ENCODE measurements at regions not wholly inside any gene's neighbourhood (a gene's known extent, or its start where the extent isn't known, plus 50 kb on each side); places are given as distances from the start of the nearest gene placed in this dataset.

DNA sequence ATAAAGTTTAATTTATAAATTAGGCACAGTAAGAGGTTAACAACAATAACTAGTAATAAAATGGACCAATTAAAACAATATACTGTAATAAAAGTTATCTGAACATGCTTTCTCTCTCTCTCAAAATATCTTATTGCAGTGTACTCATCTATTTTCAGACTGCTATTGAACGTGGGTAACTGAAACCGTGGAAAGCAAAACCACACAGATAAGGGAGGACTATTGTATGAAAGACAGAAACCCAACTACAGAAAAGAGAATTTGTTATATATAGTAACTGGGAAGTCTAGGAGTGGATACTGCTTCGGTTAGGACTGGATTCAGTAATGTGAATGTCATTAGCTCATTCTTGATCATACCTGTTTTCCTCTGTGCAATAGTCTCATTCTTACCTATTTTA lies 119.3 kb upstream of the DAZL start:
- H3K36me3 Mint-ChIP-seq (ENCODE audit: low read depth), result no peaks in the 10 kb centered on the region
- peaks cover 4% of the 10 kb centered on the region for H3K4me1 Mint-ChIP-seq
- intact Hi-C loops (cut with micrococcal nuclease), result no loop called here
- H3K9me3 Mint-ChIP-seq, result peaks cover 11% of the 10 kb centered on the region
- DNase-seq, result no peak
- H3K4me3 Mint-ChIP-seq, result no peak overlapping the region
- H3K27ac Mint-ChIP-seq, result no peak overlapping the region
- no peaks in the 10 kb centered on the region for H3K27me3 Mint-ChIP-seq

DNA sequence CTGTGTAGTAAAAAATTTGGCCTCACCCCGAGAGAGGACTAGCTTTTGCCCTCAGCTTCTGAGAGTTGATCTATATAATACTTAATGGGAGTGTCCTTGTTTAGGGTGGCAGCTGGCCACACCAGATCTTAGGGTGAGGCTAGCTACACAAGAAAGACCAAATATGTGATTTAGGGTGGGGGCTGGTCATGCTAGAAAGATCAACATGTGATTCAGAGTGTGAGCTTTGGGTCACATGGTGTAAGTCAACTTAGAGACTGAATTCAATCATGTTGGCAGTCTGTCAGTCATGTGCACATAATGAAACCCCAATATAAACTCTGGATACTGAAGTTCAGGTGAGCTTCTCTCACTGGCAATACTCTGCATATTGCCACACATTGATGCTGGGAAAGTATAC lies 120.7 kb upstream of the DAZL start:
- Mint-ChIP-seq H3K27ac (no peak overlapping the region), H3K4me3 (no peak overlapping the region), H3K27me3 (no peaks in the 10 kb centered on the region), H3K4me1 (no peaks in the 10 kb centered on the region), H3K36me3 (ENCODE audit: low read depth) (no peaks in the 10 kb centered on the region), H3K9me3 (peaks cover 11% of the 10 kb centered on the region)
- intact Hi-C loops (cut with micrococcal nuclease), result no loop called here
- no peak for DNase-seq

DNA sequence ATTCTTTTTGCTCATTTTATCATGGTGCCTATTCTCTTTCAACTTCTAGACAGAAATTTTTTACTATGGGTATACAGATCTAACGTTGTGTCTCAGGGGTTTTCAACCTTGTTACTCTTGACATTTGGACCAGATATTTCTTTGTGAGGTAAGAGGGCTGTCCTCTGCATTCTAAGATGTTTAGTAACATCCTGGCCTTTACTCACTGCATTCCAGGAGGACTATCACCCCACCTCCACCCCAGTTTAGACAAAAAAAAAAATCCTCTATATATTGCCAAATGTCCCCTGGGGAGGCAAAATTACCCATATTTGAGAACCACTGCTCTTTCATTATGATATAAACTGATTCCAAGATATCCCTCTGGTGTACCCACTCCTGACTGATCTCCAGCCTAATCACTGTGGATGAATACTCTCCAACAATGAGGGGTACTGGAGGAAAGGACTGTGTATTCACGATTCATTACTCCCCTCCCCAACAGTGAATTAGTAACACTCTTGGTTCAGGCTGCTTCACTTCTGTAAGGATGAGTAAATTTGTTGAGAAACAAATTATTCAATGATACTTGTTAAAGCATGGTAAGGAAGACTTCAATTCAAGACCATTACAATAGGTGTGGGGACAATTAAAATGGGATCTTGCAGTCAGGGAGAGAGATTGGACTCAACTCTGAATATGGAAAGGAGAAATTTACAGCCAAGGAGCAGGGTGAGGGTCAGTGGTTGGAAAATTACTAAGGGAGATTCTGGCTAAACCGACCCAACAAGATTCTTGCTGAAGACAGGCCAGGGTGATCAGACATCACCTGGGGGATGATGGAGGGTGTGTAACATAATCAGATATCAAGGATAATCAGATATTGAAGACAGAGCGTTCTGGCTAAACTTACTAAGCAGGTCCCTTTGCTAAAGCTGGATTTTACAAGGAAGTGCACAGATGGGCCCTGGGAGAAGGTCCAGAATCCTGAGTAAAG lies 123.8 kb upstream of the DAZL start:
- Mint-ChIP-seq H3K36me3 (ENCODE audit: low read depth) (no peaks in the 10 kb centered on the region), H3K27me3 (no peaks in the 10 kb centered on the region), H3K4me3 (no peak overlapping the region), H3K27ac (no peak overlapping the region), H3K4me1 (no peaks in the 10 kb centered on the region), H3K9me3 (peaks cover 25% of the 10 kb centered on the region)
- intact Hi-C loops (cut with micrococcal nuclease), result no loop called here
- DNase-seq, result no peak

DNA sequence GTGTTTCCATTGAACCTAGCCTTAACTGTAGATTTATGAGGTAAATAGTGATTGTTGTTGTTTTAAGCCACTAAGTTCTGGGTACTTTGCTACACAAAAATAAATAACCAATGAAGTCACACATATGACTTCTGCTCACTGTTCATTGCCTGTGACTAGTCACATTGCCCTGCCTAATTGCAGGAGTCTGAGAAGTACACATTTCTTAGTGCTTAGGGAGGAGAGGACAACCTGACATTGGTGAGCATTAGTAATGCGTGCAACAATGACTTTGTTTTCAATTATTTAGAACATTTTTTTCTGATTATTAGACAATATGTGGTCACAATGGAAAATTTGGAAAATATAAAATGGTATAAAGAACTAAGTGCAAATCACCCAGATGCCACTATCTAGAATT lies 133.2 kb upstream of the DAZL start:
- H3K27me3 Mint-ChIP-seq, result no peaks in the 10 kb centered on the region
- peaks cover 15% of the 10 kb centered on the region for H3K9me3 Mint-ChIP-seq
- intact Hi-C loops (cut with micrococcal nuclease), result no loop called here
- H3K4me3 Mint-ChIP-seq, result no peak overlapping the region
- H3K27ac Mint-ChIP-seq, result no peak overlapping the region
- H3K4me1 Mint-ChIP-seq, result no peaks in the 10 kb centered on the region
- no peaks in the 10 kb centered on the region for H3K36me3 Mint-ChIP-seq (ENCODE audit: low read depth)
- no peak for DNase-seq

DNA sequence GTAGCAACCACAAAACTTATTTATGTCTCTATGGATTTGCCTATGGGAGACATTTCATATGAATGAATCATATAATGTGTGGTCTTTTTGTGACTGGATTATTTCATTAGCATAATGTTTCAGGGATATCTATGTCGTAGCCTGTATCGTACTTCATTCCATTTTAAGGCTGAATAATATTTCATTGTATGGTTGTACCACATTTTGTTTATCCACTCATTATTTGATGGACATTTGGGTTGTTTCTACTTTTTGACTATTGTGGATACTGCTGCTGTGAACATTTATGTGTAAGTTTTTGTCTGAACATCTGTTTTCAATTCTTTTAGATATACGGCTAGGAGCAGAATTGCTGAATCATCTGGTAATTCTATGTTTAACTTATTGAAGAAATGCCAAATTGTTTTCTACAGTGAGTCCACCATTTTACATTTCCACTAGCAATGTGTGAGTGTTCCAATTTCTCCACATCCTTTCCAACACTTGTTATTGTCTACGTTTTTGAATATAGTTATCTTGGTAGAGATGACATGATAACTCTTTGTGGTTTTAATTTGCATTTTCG lies 134.4 kb upstream of the DAZL start:
- DNase-seq, result no peak
- H3K4me3 Mint-ChIP-seq, result no peak overlapping the region
- no peaks in the 10 kb centered on the region for H3K27me3 Mint-ChIP-seq
- intact Hi-C loops (cut with micrococcal nuclease), result no loop called here
- peaks cover 12% of the 10 kb centered on the region for H3K9me3 Mint-ChIP-seq
- H3K27ac Mint-ChIP-seq, result no peak overlapping the region
- no peaks in the 10 kb centered on the region for H3K4me1 Mint-ChIP-seq
- no peaks in the 10 kb centered on the region for H3K36me3 Mint-ChIP-seq (ENCODE audit: low read depth)

DNA sequence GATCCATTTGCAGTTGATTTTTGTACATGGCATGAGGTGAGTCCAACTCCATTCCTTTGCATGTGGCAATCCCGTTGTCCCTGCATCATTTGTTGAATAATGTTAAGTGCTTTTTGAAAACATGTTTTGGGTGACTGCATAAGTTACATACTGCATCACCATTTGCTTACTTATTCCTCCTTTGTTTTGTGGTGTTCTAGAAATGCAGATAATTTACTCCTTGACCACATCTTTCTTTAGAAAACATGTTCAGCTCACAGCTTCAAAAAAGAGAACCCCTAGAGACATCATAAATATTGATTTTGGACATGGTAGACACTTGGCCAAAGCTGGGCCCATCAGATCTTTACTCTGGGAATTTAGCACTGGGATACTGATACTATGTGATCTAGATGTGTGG lies 135.3 kb upstream of the DAZL start:
- Mint-ChIP-seq H3K4me3 (no peak overlapping the region), H3K27ac (no peak overlapping the region), H3K36me3 (ENCODE audit: low read depth) (no peaks in the 10 kb centered on the region), H3K4me1 (no peaks in the 10 kb centered on the region), H3K27me3 (no peaks in the 10 kb centered on the region), H3K9me3 (peaks cover 8% of the 10 kb centered on the region)
- DNase-seq, result no peak
- intact Hi-C loops (cut with micrococcal nuclease), result no loop called here

DNA sequence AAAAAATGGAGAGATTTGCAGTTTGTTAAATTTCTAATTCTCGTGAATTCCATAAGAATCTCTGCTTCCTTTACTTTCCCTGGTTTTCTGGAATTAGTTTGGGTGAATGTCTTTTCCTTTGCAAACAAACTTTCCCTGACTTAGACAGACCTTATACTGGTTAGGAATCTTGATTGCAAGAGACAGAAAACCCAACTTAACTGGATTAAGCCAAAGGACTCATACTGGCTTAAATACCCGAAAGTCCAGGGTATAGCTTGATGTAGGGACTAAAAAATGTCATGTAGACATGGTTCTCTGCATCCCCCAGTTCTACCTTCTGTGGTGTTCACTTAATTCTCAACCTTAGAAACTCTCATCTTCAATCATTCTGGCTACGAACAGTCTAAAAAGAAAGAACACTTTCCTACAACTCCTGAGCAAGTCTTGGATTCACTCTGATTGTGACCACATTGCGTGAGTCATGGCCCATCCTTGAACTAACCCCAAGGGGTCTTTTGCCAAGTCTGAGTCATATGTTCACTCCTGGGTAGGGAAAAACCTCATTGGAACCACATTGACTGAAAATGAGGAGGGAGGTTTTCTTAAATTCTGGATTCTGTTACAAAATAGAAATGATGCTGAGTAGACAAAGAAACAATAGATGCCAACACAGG lies 136.0 kb upstream of the DAZL start:
- no peaks in the 10 kb centered on the region for H3K27me3 Mint-ChIP-seq
- no peaks in the 10 kb centered on the region for H3K4me1 Mint-ChIP-seq
- DNase-seq, result no peak
- H3K27ac Mint-ChIP-seq, result no peak overlapping the region
- peaks cover 8% of the 10 kb centered on the region for H3K9me3 Mint-ChIP-seq
- no peak overlapping the region for H3K4me3 Mint-ChIP-seq
- no peaks in the 10 kb centered on the region for H3K36me3 Mint-ChIP-seq (ENCODE audit: low read depth)
- intact Hi-C loops (cut with micrococcal nuclease), result no loop called here

DNA sequence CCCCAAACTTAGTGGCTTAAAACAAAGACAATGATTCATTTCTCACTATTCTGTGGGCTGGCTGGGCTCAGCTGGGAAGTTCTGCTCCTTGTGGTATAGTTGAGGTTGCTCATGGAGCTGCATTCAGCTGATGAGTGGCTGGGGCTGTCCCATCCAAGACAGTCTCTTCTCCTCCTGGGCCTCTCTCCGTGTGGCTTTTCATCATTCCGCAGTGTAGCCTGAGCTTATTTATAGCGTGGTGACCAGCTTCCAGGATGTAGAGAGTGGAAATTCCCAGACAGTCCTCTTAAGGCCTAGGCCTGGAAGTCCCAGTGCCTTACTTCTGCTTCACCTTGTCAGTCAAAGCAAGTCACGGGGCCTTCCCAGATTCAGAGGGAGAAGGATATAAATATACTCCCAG lies 136.7 kb upstream of the DAZL start:
- no peak for DNase-seq

DNA sequence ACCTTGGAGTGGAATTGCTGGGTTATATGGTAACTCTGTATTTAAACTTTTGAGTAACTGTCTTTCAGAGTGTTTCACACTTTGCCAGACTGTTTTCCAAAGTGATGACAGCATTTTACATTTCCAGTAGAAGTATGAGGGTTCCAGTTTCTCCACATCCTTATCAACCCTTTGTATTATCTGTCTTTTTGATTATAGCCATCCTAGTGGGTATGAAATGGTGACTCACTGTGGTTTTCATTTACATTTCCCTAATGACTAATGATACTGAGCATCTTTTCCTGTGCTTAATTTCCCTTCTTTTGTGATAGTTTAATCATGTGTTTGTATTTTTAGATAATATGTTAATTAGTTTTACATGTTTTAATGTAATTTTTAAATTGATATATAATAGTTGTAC lies 138.1 kb upstream of the DAZL start:
- Mint-ChIP-seq H3K27ac (no peak overlapping the region), H3K36me3 (ENCODE audit: low read depth) (no peaks in the 10 kb centered on the region), H3K27me3 (no peaks in the 10 kb centered on the region), H3K4me3 (no peak overlapping the region), H3K9me3 (peaks cover 8% of the 10 kb centered on the region), H3K4me1 (no peaks in the 10 kb centered on the region)
- intact Hi-C loops (cut with micrococcal nuclease), result no loop called here
- DNase-seq, result no peak

More for the DNA sequence above, 136.7 kb upstream of the DAZL start:
- intact Hi-C loops (cut with micrococcal nuclease), result no loop called here
- H3K27ac Mint-ChIP-seq, result no peak overlapping the region
- H3K9me3 Mint-ChIP-seq, result peaks cover 8% of the 10 kb centered on the region
- no peaks in the 10 kb centered on the region for H3K27me3 Mint-ChIP-seq
- no peak overlapping the region for H3K4me3 Mint-ChIP-seq
- no peaks in the 10 kb centered on the region for H3K36me3 Mint-ChIP-seq (ENCODE audit: low read depth)
- no peaks in the 10 kb centered on the region for H3K4me1 Mint-ChIP-seq

DNA sequence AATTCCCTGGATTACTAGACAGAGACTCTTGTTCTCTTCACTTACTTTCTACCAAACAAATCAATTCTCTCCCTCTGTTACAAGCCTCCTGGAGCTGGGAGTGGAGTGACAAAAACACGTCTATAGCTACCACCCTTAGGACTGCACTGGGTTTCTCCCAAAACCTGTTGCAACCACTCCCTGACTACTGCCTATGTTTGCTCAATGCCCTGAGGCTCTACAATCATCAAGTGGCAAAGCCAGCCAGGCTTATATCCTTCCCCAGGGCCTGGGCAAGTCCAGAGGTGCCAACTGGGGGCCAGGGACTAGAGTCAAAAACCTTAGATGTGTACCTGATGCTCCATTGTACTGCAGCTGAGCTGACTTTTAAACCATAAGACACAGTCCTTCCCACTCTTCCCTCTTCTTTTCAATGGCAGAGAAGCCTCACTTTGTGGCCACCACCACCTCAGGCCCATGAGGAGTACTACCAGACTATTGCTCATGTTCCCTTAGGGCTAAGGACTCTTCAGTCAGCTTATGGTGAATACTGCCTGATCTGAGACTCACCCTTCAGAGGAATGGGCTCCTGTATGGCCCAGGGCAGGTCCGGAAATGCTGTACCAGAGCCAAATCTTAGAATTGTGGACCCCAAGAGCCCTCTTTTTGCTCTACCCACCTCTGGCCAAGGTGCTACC lies 125.4 kb upstream of the PLCL2 start:
- H3K9me3 Mint-ChIP-seq, result peaks cover 5% of the 10 kb centered on the region
- no peak overlapping the region for H3K4me3 Mint-ChIP-seq
- H3K27me3 Mint-ChIP-seq, result peaks cover 1% of the 10 kb centered on the region
- no peak overlapping the region for H3K27ac Mint-ChIP-seq
- intact Hi-C loops (cut with micrococcal nuclease), result no loop called here
- H3K4me1 Mint-ChIP-seq, result peaks cover 4% of the 10 kb centered on the region
- DNase-seq, result no peak
- H3K36me3 Mint-ChIP-seq (ENCODE audit: low read depth), result no peaks in the 10 kb centered on the region

DNA sequence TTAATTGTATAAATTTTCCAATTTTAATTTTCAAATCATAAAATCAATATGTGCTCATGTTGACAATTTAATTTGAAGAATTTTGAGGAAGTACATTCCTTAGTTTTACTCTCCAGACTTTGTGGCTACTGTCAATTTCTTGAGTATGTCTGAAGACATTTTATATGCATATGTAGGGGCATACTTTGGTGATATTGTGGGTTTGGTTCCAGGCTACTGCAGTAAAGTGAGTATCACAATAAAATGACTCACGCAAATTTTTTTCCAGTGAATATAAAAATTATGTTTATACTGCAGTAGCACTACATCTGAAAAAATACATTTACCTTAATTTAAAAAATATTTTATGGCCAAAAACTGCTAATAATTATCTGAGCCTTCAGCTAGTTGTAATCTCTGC lies 123.2 kb upstream of the PLCL2 start:
- Mint-ChIP-seq H3K4me3 (no peak overlapping the region), H3K9me3 (peaks cover 8% of the 10 kb centered on the region), H3K36me3 (ENCODE audit: low read depth) (no peaks in the 10 kb centered on the region), H3K4me1 (peaks cover 4% of the 10 kb centered on the region), H3K27ac (no peak overlapping the region), H3K27me3 (peaks cover 1% of the 10 kb centered on the region)
- no peak for DNase-seq
- intact Hi-C loops (cut with micrococcal nuclease), result no loop called here

DNA sequence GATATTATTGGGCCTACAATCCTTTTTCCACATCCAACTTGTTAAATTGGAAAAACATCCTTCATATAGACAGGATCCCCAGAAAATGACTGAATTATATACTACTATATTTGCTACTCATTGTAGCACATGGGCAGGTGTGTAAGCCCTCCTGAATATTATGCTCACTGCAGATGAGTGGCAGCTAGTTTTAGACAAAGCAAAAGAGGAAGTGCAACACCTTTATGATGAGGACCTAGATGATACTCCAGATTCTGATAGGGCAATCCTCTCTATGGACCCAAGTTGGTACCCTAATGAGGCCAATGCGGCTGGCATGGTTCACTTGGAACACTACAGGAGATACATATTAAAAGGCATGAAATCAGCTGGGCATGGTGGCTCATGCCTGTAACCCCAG lies 119.1 kb upstream of the PLCL2 start:
- no peak overlapping the region for H3K4me3 Mint-ChIP-seq
- peaks cover 3% of the 10 kb centered on the region for H3K9me3 Mint-ChIP-seq
- H3K27ac Mint-ChIP-seq, result no peak overlapping the region
- H3K36me3 Mint-ChIP-seq (ENCODE audit: low read depth), result no peaks in the 10 kb centered on the region
- no peak for DNase-seq
- H3K4me1 Mint-ChIP-seq, result no peaks in the 10 kb centered on the region
- intact Hi-C loops (cut with micrococcal nuclease), result no loop called here
- peaks cover 5% of the 10 kb centered on the region for H3K27me3 Mint-ChIP-seq

DNA sequence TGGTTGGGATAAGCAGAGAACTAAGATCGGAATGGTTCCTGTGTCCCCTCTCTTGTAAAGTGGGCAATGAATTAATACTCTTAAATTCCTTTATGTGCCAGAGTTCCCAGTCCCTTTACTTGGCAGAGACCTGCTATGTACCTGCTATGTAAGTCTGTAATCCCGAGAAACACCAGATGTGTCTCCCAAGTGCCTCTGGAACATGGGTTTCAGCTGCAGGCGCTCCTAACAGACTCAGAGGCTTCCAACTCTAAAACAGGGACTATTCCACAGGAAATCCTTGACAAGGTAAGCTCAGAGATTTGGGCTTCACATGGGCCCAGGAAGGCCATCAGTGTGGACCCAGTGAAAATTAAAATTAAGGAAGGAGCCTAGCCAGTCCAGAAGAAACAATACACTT lies 117.7 kb upstream of the PLCL2 start:
- no peak for DNase-seq
- Mint-ChIP-seq H3K27ac (no peak overlapping the region), H3K4me1 (no peaks in the 10 kb centered on the region), H3K4me3 (no peak overlapping the region), H3K9me3 (peaks cover 3% of the 10 kb centered on the region), H3K27me3 (peaks cover 5% of the 10 kb centered on the region), H3K36me3 (ENCODE audit: low read depth) (no peaks in the 10 kb centered on the region)
- intact Hi-C loops (cut with micrococcal nuclease), result no loop called here

DNA sequence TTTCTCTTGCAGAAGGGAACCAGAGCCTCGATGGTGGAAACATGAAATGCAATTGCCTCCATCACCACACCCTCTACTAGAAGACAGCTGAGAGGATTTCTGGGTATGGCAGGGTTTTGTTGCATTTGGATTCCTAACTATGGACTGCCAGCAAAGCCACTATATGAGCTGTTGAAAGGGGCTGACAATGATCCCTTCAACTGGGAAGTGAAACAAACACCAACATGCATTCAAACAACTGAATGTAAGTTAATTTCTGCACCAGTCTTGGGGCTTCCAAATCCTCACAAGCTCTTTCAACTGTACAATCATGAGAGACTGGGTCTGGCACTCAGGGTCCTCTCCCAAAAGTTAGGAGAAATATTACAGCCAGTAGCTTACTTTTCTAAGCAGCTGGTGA lies 116.7 kb upstream of the PLCL2 start:
- H3K27ac Mint-ChIP-seq, result no peak overlapping the region
- intact Hi-C loops (cut with micrococcal nuclease), result no loop called here
- H3K36me3 Mint-ChIP-seq (ENCODE audit: low read depth), result no peaks in the 10 kb centered on the region
- no peak overlapping the region for H3K4me3 Mint-ChIP-seq
- peaks cover 5% of the 10 kb centered on the region for H3K27me3 Mint-ChIP-seq
- peaks cover 2% of the 10 kb centered on the region for H3K4me1 Mint-ChIP-seq
- H3K9me3 Mint-ChIP-seq, result peaks cover 3% of the 10 kb centered on the region
- no peak for DNase-seq
